Mammary epithelial cell (primary cell): ENCODE measurements at regions not wholly inside any gene's neighbourhood (a gene's known extent, or its start where the extent isn't known, plus 50 kb on each side); places are given as distances from the start of the nearest gene placed in this dataset.

Source experiments
- EZH2 ChIP-seq: IDR thresholded peaks from 2 replicates; pipeline ENCODE4 v1.6.1; 2012; ENCODE audit warnings: low read length, inconsistent platforms, borderline replicate concordance
- TF ChIP-seq, protein P1 (sequence below), 2 donors: IDR thresholded peaks in 1 of 2; conservative IDR thresholded peaks in 1 of 2; 2 replicates each; pipeline ENCODE4 v1.5.1; 2011 to 2012; ENCODE audit warnings: inconsistent platforms in 2 of 2, low read length in 2 of 2, mild to moderate bottlenecking in 2 of 2, control low read depth in 1 of 2, low read depth in 1 of 2; ENCODE audit not compliant: insufficient read depth in 1 of 2; ENCODE audit errors: extremely low read depth in 1 of 2

GRCh38 chr6:2485116-2485515 lies 239.7 kb upstream of the GMDS start:
- TF ChIP-seq, protein P1, sequence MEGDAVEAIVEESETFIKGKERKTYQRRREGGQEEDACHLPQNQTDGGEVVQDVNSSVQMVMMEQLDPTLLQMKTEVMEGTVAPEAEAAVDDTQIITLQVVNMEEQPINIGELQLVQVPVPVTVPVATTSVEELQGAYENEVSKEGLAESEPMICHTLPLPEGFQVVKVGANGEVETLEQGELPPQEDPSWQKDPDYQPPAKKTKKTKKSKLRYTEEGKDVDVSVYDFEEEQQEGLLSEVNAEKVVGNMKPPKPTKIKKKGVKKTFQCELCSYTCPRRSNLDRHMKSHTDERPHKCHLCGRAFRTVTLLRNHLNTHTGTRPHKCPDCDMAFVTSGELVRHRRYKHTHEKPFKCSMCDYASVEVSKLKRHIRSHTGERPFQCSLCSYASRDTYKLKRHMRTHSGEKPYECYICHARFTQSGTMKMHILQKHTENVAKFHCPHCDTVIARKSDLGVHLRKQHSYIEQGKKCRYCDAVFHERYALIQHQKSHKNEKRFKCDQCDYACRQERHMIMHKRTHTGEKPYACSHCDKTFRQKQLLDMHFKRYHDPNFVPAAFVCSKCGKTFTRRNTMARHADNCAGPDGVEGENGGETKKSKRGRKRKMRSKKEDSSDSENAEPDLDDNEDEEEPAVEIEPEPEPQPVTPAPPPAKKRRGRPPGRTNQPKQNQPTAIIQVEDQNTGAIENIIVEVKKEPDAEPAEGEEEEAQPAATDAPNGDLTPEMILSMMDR (conservative IDR thresholded peaks at IDR 0.05 in 1 of 2, IDR thresholded peaks at IDR 0.05 in 1 of 2; ENCODE audit: extremely low read depth in 1 of 2, insufficient read depth in 1 of 2, low read depth in 1 of 2, low read length in 2 of 2), result no peak
- no peak for TF ChIP-seq EZH2
